DND-41 (cell line): ENCODE measurements at regions not wholly inside any gene's neighbourhood (a gene's known extent, or its start where the extent isn't known, plus 50 kb on each side); places are given as distances from the start of the nearest gene placed in this dataset.

Source experiments
- CTCF ChIP-seq: IDR thresholded peaks from 2 replicates; pipeline ENCODE4 v1.5.1; 2012; ENCODE audit warnings: borderline replicate concordance, low read length, moderate library complexity, mild to moderate bottlenecking; ENCODE audit not compliant: poor library complexity, severe bottlenecking; ENCODE audit errors: extremely low read depth
- EZH2 ChIP-seq: IDR thresholded peaks from 3 replicates; pipeline ENCODE4 v1.6.1; 2012; ENCODE audit warnings: borderline replicate concordance, low read depth, mild to moderate bottlenecking, moderate library complexity, low read length, inconsistent platforms; ENCODE audit not compliant: severe bottlenecking

- TF ChIP-seq CTCF (no peak), EZH2 (no peak)
Measured at GRCh38 chr3:80247766-80248165, 480.0 kb upstream of the ROBO1 start.
